Mucosa of descending colon (tissue), 3 donors: ENCODE measurements at regions not wholly inside any gene's neighbourhood (a gene's known extent, or its start where the extent isn't known, plus 50 kb on each side); places are given as distances from the start of the nearest gene placed in this dataset.
"Not testable (repeated sequence)": the region's sequence is repeated elsewhere in the genome, so short reads cannot be mapped to it uniquely, and the experiment has no call there.

Experiments used
- ATAC-seq: fragments of 200-7000 bp; cut with Tn5 transposase; one replicate; pipeline ENCODE4 v1.9.1; 2020; ENCODE audit warnings: mild to moderate bottlenecking, moderate library complexity
- DNase-seq, 3 donors: peaks; one replicate each; pipeline ENCODE4 v3.0.0-alpha.2; 2020
- H3K36me3 ChIP-seq: fragments of 200-600 bp; one replicate; pipeline ENCODE4 v1.8.0; 2021; ENCODE audit warnings: low read depth, mild to moderate bottlenecking
- H3K4me1 ChIP-seq: fragments of 200-600 bp; one replicate; pipeline ENCODE4 v1.8.0; 2021; ENCODE audit warnings: low read depth, mild to moderate bottlenecking
- H3K4me3 ChIP-seq: fragments of 200-600 bp; one replicate; pipeline ENCODE4 v1.8.0; 2021; ENCODE audit warnings: mild to moderate bottlenecking
- H3K9me3 ChIP-seq: fragments of 200-600 bp; one replicate; pipeline ENCODE4 v1.8.0; 2021; ENCODE audit warnings: mild to moderate bottlenecking
- CTCF ChIP-seq: fragments of 200-600 bp; IDR thresholded peaks from one replicate; pipeline ENCODE4 v1.8.0; 2022; ENCODE audit warnings: antibody characterized with exemption, mild to moderate bottlenecking
- intact Hi-C, 2 donors: fragments of 100-400 bp; cut with DNase I in 1 of 2; cut with micrococcal nuclease in 1 of 2; formaldehyde crosslinking; loops; one replicate each; pipeline versions ENCODE4 v1.11.0 to v1.11.1; 2022; cut with DNase I, micrococcal nuclease
- donor health status: DM: no; HTN: no; CAD: no; lungs with moderate emphysema.
- donor health status: DM: no; HTN: no; CAD: no.
- donor health status: DM: no; HTN: yes; CAD: no.

GRCh38 chr21:15291621-15292266 is 226.9 kb upstream of the NRIP1 start:
- ATAC-seq, result peak; percentile 57
- Histone ChIP-seq H3K36me3 (no peaks in the 10 kb centered on the region), H3K4me3 (no peak overlapping the region), H3K4me1 (peaks cover 19% of the 10 kb centered on the region), H3K9me3 (no peaks in the 10 kb centered on the region)
- intact Hi-C loops, result no loop called here
- peak in 1 of 3 donors; percentile 27 for DNase-seq
- TF ChIP-seq CTCF, result no peak

GRCh38 chr21:15293240-15293639 is 228.4 kb upstream of the NRIP1 start:
- DNase-seq, result no peak
- Histone ChIP-seq H3K4me3 (no peak overlapping the region), H3K9me3 (no peaks in the 10 kb centered on the region), H3K4me1 (peaks cover 19% of the 10 kb centered on the region), H3K36me3 (no peaks in the 10 kb centered on the region)
- peak; percentile 12 for ATAC-seq
- no peak for TF ChIP-seq CTCF
- intact Hi-C loops, result no loop called here

- Histone ChIP-seq H3K9me3 (peaks cover under 1% of the 10 kb centered on the region), H3K4me3 (no peak overlapping the region), H3K36me3 (no peaks in the 10 kb centered on the region), H3K4me1 (peaks cover 18% of the 10 kb centered on the region)
- ATAC-seq (no peak), DNase-seq (no peak)
- intact Hi-C loops, result no loop called here
- TF ChIP-seq CTCF, result no peak
These were observed 231.1 kb upstream of the NRIP1 start for GRCh38 chr21:15295875-15296274.

- no peak for TF ChIP-seq CTCF
- H3K9me3 ChIP-seq, result peaks cover 2% of the 10 kb centered on the region
- intact Hi-C loops, result no loop called here
- no peak for DNase-seq
- H3K36me3 ChIP-seq, result no peaks in the 10 kb centered on the region
- ATAC-seq, result no peak
- peaks cover 4% of the 10 kb centered on the region for H3K4me1 ChIP-seq
- H3K4me3 ChIP-seq, result no peak overlapping the region
These were observed 233.0 kb upstream of the NRIP1 start for GRCh38 chr21:15297824-15298223.

GRCh38 chr21:15298306-15298705 is 233.5 kb upstream of the NRIP1 start:
- no peaks in the 10 kb centered on the region for H3K36me3 ChIP-seq
- intact Hi-C loops, result no loop called here
- ATAC-seq (no peak), DNase-seq (no peak)
- no peak overlapping the region for H3K4me3 ChIP-seq
- H3K4me1 ChIP-seq, result peaks cover under 1% of the 10 kb centered on the region
- peaks cover 2% of the 10 kb centered on the region for H3K9me3 ChIP-seq
- TF ChIP-seq CTCF, result no peak

GRCh38 chr21:15298755-15299154 is 234.0 kb upstream of the NRIP1 start:
- ATAC-seq, DNase-seq, H3K9me3 ChIP-seq, H3K4me1 ChIP-seq, H3K36me3 ChIP-seq, H3K4me3 ChIP-seq, intact Hi-C loops: not testable (repeated sequence)
